H1 (cell line): ENCODE measurements at regions not wholly inside any gene's neighbourhood (a gene's known extent, or its start where the extent isn't known, plus 50 kb on each side); places are given as distances from the start of the nearest gene placed in this dataset.

ENCODE experiments used
- CTCF ChIA-PET: fragments of 300-600 bp; sonication (Branson Sonifier 250); formaldehyde crosslinking; loops from one replicate; lab custom pipeline; 2021; ENCODE audit not compliant: partially characterized antibody; lab: Charles Lee
- POLR2A ChIA-PET: fragments of 300-600 bp; sonication (Branson Sonifier 250); formaldehyde crosslinking; loops from one replicate; lab custom pipeline; 2021; ENCODE audit warnings: inconsistent platforms; ENCODE audit not compliant: partially characterized antibody; lab: Charles Lee
- DNase-seq, 2 experiments: peaks; one replicate each; pipeline versions ENCODE4 v3.0.0 to v3.0.0-alpha.2; 2010 to 2022; ENCODE audit warnings: low spot score in 2 of 2, low read depth in 1 of 2, mixed read lengths in 1 of 2
- FAIRE-seq: peaks from 2 replicates; lab custom pipeline; 2011; peaks lifted over from hg19 to GRCh38; lab: Jason Lieb, UNC
- H2AFZ ChIP-seq: 2 replicates; pipeline ENCODE4 v1.8.1; 2012; ENCODE audit warnings: low read length, inconsistent platforms
- H2AK5ac ChIP-seq: 2 replicates; pipeline ENCODE4 v1.6.1; 2013; ENCODE audit warnings: low read depth, low read length
- H2BK120ac ChIP-seq: replicated peaks from 2 replicates; pipeline ENCODE3; 2013; ENCODE audit warnings: low read depth, low read length, inconsistent platforms
- H2BK12ac ChIP-seq: 2 replicates; pipeline ENCODE4 v1.6.1; 2013; ENCODE audit warnings: low read depth, low read length
- H2BK15ac ChIP-seq: 2 replicates; pipeline ENCODE4 v1.6.1; 2013; ENCODE audit warnings: low read length
- H2BK20ac ChIP-seq: 2 replicates; pipeline ENCODE4 v1.6.1; 2013; ENCODE audit warnings: low read length
- H2BK5ac ChIP-seq: 2 replicates; pipeline ENCODE4 v1.6.1; 2013; ENCODE audit warnings: low read depth, low read length
- H3K14ac ChIP-seq: 2 replicates; pipeline ENCODE4 v1.6.1; 2013; ENCODE audit warnings: inconsistent platforms; ENCODE audit not compliant: insufficient read length
- H3K18ac ChIP-seq: 2 replicates; pipeline ENCODE4 v1.6.1; 2013; ENCODE audit warnings: low read length; ENCODE audit errors: extremely low read depth
- H3K23ac ChIP-seq: 2 replicates; pipeline ENCODE4 v1.6.1; 2013; ENCODE audit warnings: inconsistent platforms; ENCODE audit not compliant: insufficient read length
- H3K23me2 ChIP-seq: 2 replicates; pipeline ENCODE4 v1.6.1; 2013; ENCODE audit warnings: low read depth, low read length
- H3K27ac ChIP-seq: 2 replicates; pipeline ENCODE4 v1.6.1; 2011; ENCODE audit warnings: low read depth, low read length, inconsistent platforms
- H3K27me3 ChIP-seq, 4 experiments: replicated peaks in 1 of 4; 1 replicate in 1 of 4; 2 replicates in 3 of 4; pipeline versions ENCODE4 v1.6.1 to v1.8.1; 2011 to 2013; ENCODE audit warnings: low read length in 3 of 4, mild to moderate bottlenecking in 3 of 4, inconsistent platforms in 2 of 4, mixed read lengths in 2 of 4, moderate library complexity in 1 of 4; ENCODE audit not compliant: control insufficient read depth in 3 of 4, insufficient read depth in 3 of 4; ENCODE audit errors: extremely low read depth in 1 of 4
- H3K36me3 ChIP-seq, 4 experiments: 2 replicates each; pipeline versions ENCODE4 v1.6.1 to v1.8.1; 2011 to 2013; ENCODE audit warnings: mild to moderate bottlenecking in 4 of 4, low read length in 3 of 4, moderate library complexity in 2 of 4, control low read depth in 1 of 4, inconsistent platforms in 1 of 4; ENCODE audit not compliant: insufficient read depth in 4 of 4, control insufficient read depth in 2 of 4
- H3K4ac ChIP-seq: replicated peaks from 2 replicates; pipeline ENCODE3; 2013; ENCODE audit warnings: low read length, low read depth, mixed read lengths, inconsistent platforms; ENCODE audit not compliant: insufficient read length
- H3K4me1 ChIP-seq, 4 experiments: replicated peaks in 1 of 4; 1 replicate in 1 of 4; 2 replicates in 3 of 4; pipeline versions ENCODE4 v1.6.1 to v1.8.1; 2011 to 2013; ENCODE audit warnings: low read length in 3 of 4, inconsistent platforms in 2 of 4, mixed read lengths in 1 of 4; ENCODE audit not compliant: insufficient read depth in 4 of 4, control insufficient read depth in 3 of 4
- H3K4me2 ChIP-seq, 2 experiments: 2 replicates each; pipeline versions ENCODE4 v1.6.1 to v1.8.1; 2011 to 2013; ENCODE audit warnings: low read depth in 2 of 2, low read length in 2 of 2, control low read depth in 1 of 2, inconsistent platforms in 1 of 2, mild to moderate bottlenecking in 1 of 2; ENCODE audit not compliant: insufficient read depth in 1 of 2
- H3K4me3 ChIP-seq, 4 experiments: fragments of 200-600, 300-600 bp in 1 of 4; sonication (generic), shearing (Covaris generic), sonication (Bioruptor Twin) in 1 of 4; 2 replicates each; pipeline versions ENCODE4 v1.5.1 to v1.8.1; 2011 to 2016; ENCODE audit warnings: low read length in 4 of 4, low read depth in 3 of 4, control low read depth in 2 of 4, inconsistent platforms in 2 of 4, mild to moderate bottlenecking in 2 of 4, mixed read lengths in 1 of 4, moderate library complexity in 1 of 4; ENCODE audit not compliant: insufficient read depth in 2 of 4; ENCODE audit errors: extremely low read depth in 1 of 4
- H3K56ac ChIP-seq: replicated peaks from 2 replicates; pipeline ENCODE3; 2013; ENCODE audit warnings: low read depth, mild to moderate bottlenecking, mixed read lengths, low read length, inconsistent platforms; ENCODE audit not compliant: insufficient read length
- H3K79me1 ChIP-seq: 2 replicates; pipeline ENCODE4 v1.6.1; 2013; ENCODE audit warnings: low read depth, low read length, control low read depth
- H3K79me2 ChIP-seq, 2 experiments: 2 replicates each; pipeline versions ENCODE4 v1.6.1 to v1.8.1; 2012 to 2013; ENCODE audit warnings: low read length in 2 of 2, mild to moderate bottlenecking in 2 of 2, inconsistent platforms in 1 of 2; ENCODE audit not compliant: insufficient read depth in 2 of 2, control insufficient read depth in 1 of 2
- H3K9ac ChIP-seq, 4 experiments: replicated peaks in 1 of 4; 1 replicate in 1 of 4; 2 replicates in 3 of 4; pipeline versions ENCODE4 v1.6.1 to v1.8.1; 2011 to 2013; ENCODE audit warnings: low read depth in 3 of 4, low read length in 3 of 4, control low read depth in 2 of 4, mild to moderate bottlenecking in 2 of 4, moderate library complexity in 2 of 4, inconsistent platforms in 1 of 4; ENCODE audit errors: extremely low read depth in 1 of 4
- H3K9me3 ChIP-seq, 2 experiments: 2 replicates each; pipeline versions ENCODE4 v1.6.1 to v1.8.1; 2012 to 2013; ENCODE audit warnings: mild to moderate bottlenecking in 2 of 2, moderate library complexity in 2 of 2, control low read depth in 1 of 2, inconsistent platforms in 1 of 2, low read depth in 1 of 2, low read length in 1 of 2, mixed read lengths in 1 of 2; ENCODE audit not compliant: insufficient read depth in 2 of 2
- H4K20me1 ChIP-seq, 2 experiments: replicated peaks in 1 of 2; 2 replicates each; pipeline versions ENCODE3 to v1.8.1; 2011 to 2013; ENCODE audit warnings: inconsistent platforms in 2 of 2, low read length in 2 of 2, mild to moderate bottlenecking in 1 of 2; ENCODE audit not compliant: insufficient read depth in 2 of 2, control insufficient read depth in 1 of 2
- H4K5ac ChIP-seq: 2 replicates; pipeline ENCODE4 v1.6.1; 2013; ENCODE audit warnings: low read length, low read depth, mixed read lengths, inconsistent platforms; ENCODE audit not compliant: insufficient read length
- H4K8ac ChIP-seq: 2 replicates; pipeline ENCODE4 v1.8.0; 2013; ENCODE audit warnings: mild to moderate bottlenecking, moderate library complexity, low read length, inconsistent platforms; ENCODE audit not compliant: insufficient read depth; ENCODE audit errors: extremely low read depth
- H4K91ac ChIP-seq: replicated peaks from 2 replicates; pipeline ENCODE3; 2013; ENCODE audit warnings: low read length, mixed read lengths, inconsistent platforms; ENCODE audit not compliant: insufficient read length
- BCL11A ChIP-seq, 2 experiments: IDR thresholded peaks; one replicate each; pipeline ENCODE4 v1.6.1; 2011; ENCODE audit warnings: low read depth in 2 of 2, low read length in 2 of 2, mild to moderate bottlenecking in 2 of 2
- BRCA1 ChIP-seq: IDR thresholded peaks from 2 replicates; pipeline ENCODE4 v1.6.1; 2012; ENCODE audit warnings: low read depth, low read length, improper control_type of control experiment
- CHD2 ChIP-seq: IDR thresholded peaks from 2 replicates; pipeline ENCODE4 v1.6.1; 2012; ENCODE audit warnings: low read length, improper control_type of control experiment
- JUND ChIP-seq: IDR thresholded peaks from 2 replicates; pipeline ENCODE4 v1.6.1; 2011; ENCODE audit warnings: mild to moderate bottlenecking, improper control_type of control experiment, low read length
- MAFK ChIP-seq: IDR thresholded peaks from 2 replicates; pipeline ENCODE4 v1.6.1; 2012; ENCODE audit warnings: low read depth, mild to moderate bottlenecking, improper control_type of control experiment, low read length
- NRF1 ChIP-seq: IDR thresholded peaks from 2 replicates; pipeline ENCODE4 v1.6.1; 2011; ENCODE audit warnings: mild to moderate bottlenecking, low read depth, low read length, improper control_type of control experiment
- POLR2AphosphoS5 ChIP-seq: IDR thresholded peaks from 2 replicates; pipeline ENCODE4 v1.6.1; 2011; ENCODE audit warnings: low read depth, low read length
- RXRA ChIP-seq: IDR thresholded peaks from 2 replicates; pipeline ENCODE4 v1.6.1; 2011; ENCODE audit warnings: low read depth, mild to moderate bottlenecking, low read length, moderate library complexity; ENCODE audit not compliant: insufficient read depth
- SIN3A ChIP-seq, 2 experiments: IDR thresholded peaks in 1 of 2; conservative IDR thresholded peaks in 1 of 2; 2 replicates each; pipeline ENCODE4 v1.6.1; 2011 to 2012; ENCODE audit warnings: low read length in 2 of 2, improper control_type of control experiment in 1 of 2, low read depth in 1 of 2, mild to moderate bottlenecking in 1 of 2
- SIRT6 ChIP-seq: IDR thresholded peaks from one replicate; pipeline ENCODE4 v1.7.1; 2012; ENCODE audit warnings: low read length, inconsistent platforms
- SIX5 ChIP-seq: IDR thresholded peaks from 2 replicates; pipeline ENCODE4 v1.6.1; 2011; ENCODE audit warnings: mild to moderate bottlenecking, low read depth, low read length
- SP1 ChIP-seq: IDR thresholded peaks from 2 replicates; pipeline ENCODE4 v1.6.1; 2011; ENCODE audit warnings: low read depth, low read length
- TBP ChIP-seq: IDR thresholded peaks from 2 replicates; pipeline ENCODE4 v1.6.1; 2011; ENCODE audit warnings: low read depth, low read length, improper control_type of control experiment
- TCF12 ChIP-seq: IDR thresholded peaks from 2 replicates; pipeline ENCODE4 v1.6.1; 2011; ENCODE audit warnings: low read depth, mild to moderate bottlenecking, low read length
- TEAD4 ChIP-seq: IDR thresholded peaks from 2 replicates; pipeline ENCODE4 v1.6.1; 2012; ENCODE audit warnings: low read depth, low read length, inconsistent platforms, mixed read lengths
- ZNF274 ChIP-seq: IDR thresholded peaks from 2 replicates; pipeline ENCODE4 v1.7.0; 2012; ENCODE audit warnings: low read length, borderline replicate concordance; ENCODE audit errors: extremely low read depth
- WGBS, 2 experiments: shearing (Covaris generic) in 1 of 2; methylation state at CpG; one replicate each; pipeline versions ENCODE4 v1.1.6 to v1.1.7; 2013 to 2015; ENCODE audit warnings: low lambda C conversion rate in 2 of 2, mixed read lengths in 2 of 2, inconsistent platforms in 1 of 2, low coverage in 1 of 2, missing lambda C conversion rate in 1 of 2; ENCODE audit not compliant: insufficient replicate concordance in 2 of 2, insufficient coverage in 1 of 2, insufficient read length in 1 of 2; ENCODE audit errors: extremely low coverage in 1 of 2, missing lambda C conversion rate in 1 of 2; 5-methylcytosine and 5-hydroxymethylcytosine counted together

DNA sequence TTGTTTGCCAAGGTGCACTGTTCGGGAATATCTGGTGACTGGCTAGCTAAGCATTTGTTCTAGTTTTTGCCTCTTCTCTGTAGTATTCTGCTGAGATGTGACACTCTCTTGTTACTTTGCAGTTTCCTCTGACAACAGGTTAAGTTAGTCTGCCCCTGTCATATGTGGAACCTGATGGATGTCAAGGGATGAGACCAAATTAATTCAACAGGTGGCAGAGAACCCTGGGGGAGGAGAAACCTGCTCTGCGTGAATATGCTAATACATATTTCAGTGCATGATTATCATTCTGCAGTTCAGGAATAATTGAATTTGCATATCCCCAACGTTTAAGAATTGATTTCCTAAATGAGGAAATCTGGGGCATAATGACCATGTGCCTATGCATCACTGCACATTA, 777.3 kb downstream of the PDCD6IP start:
- Histone ChIP-seq H3K36me3 (no peaks in the 10 kb centered on the region), H3K27me3 (no peaks in the 10 kb centered on the region), H3K4ac (no peak overlapping the region), H3K23me2 (no peaks in the 10 kb centered on the region), H2AFZ (no peak overlapping the region; the same call in 1 of the 2 replicates), H3K56ac (no peak overlapping the region), H2BK12ac (no peak overlapping the region), H2BK20ac (no peak overlapping the region), H3K4me1 (no peaks in the 10 kb centered on the region), H3K79me2 (no peaks in the 10 kb centered on the region), H3K9me3 (no peaks in the 10 kb centered on the region), H3K27ac (no peak overlapping the region), H3K18ac (no peak overlapping the region), H3K79me1 (no peaks in the 10 kb centered on the region), H3K23ac (no peak overlapping the region), H3K4me3 (no peak overlapping the region), H3K9ac (no peak overlapping the region), H2BK15ac (no peak overlapping the region), H4K91ac (no peak overlapping the region), H3K14ac (no peak overlapping the region), H2AK5ac (no peak overlapping the region), H2BK120ac (no peak overlapping the region), H3K4me2 (no peak overlapping the region), H4K8ac (no peak overlapping the region), H4K5ac (no peak overlapping the region), H2BK5ac (no peak overlapping the region), H4K20me1 (no peaks in the 10 kb centered on the region)
- DNase-seq, result no peak
- TF ChIP-seq RXRA, result no peak
- no peak for TF ChIP-seq BCL11A (IDR thresholded peaks at IDR 0.05; ENCODE audit: low read depth in 2 of 2, low read length in 2 of 2)
- TF ChIP-seq TEAD4, result no peak
- no peak for TF ChIP-seq SIN3A (conservative IDR thresholded peaks at IDR 0.05 in 1 of 2, IDR thresholded peaks at IDR 0.05 in 1 of 2; ENCODE audit: low read depth in 1 of 2, low read length in 2 of 2)
- TF ChIP-seq JUND, result no peak
- no peak for TF ChIP-seq SIX5
- no peak for TF ChIP-seq MAFK
- TF ChIP-seq TCF12, result no peak
- no peak for TF ChIP-seq CHD2
- no peak for TF ChIP-seq SIRT6
- TF ChIP-seq BRCA1, result no peak
- TF ChIP-seq SP1, result no peak
- no peak for TF ChIP-seq TBP
- no peak for TF ChIP-seq NRF1
- TF ChIP-seq POLR2AphosphoS5, result no peak
- no peak for TF ChIP-seq ZNF274
- no peak for FAIRE-seq
- POLR2A ChIA-PET, result no interaction called here
- CTCF ChIA-PET, result interaction anchor here (1.2 kb wide), 1 partner anchor 108 kb away, joined by 4 read pairs; no protein-coding TSS in a partner anchor
- 75% methylated on average over 3 of the region's 3 CpGs; no CpG with 5 or more reads in 1 of the 2 experiments for WGBS, 2 experiments
